ENCODE measurements at regions not wholly inside any gene's neighbourhood (a gene's known extent, or its start where the extent isn't known, plus 50 kb on each side); places are given as distances from the start of the nearest gene placed in this dataset.

DNA sequence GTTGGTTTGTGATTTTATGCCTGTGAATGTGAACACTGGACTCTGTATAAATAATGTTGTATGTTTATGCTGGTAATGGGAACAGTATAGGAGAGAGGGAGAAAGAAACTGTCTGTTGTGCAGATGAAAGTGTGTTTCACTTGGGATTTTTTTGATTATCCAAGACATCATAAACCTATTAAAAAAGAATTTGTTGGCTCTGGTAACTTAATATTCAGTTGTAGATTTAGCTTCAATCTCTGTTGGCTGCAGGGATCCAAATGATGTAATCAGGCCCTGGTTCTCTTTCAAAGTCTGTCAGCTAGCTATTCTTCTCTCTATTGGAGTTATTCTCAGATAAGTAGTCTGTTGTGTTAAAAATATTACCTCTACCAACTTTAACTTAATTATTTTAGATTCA is 168.8 kb upstream of the RHOBTB1 start:
- H3K27ac ChIP-seq: no peak overlapping the region
- H3K27me3 ChIP-seq (replicated peaks): no peaks in the 10 kb centered on the region
- no peaks in the 10 kb centered on the region for H3K36me3 ChIP-seq (replicated peaks)
- TF ChIP-seq, protein P1, sequence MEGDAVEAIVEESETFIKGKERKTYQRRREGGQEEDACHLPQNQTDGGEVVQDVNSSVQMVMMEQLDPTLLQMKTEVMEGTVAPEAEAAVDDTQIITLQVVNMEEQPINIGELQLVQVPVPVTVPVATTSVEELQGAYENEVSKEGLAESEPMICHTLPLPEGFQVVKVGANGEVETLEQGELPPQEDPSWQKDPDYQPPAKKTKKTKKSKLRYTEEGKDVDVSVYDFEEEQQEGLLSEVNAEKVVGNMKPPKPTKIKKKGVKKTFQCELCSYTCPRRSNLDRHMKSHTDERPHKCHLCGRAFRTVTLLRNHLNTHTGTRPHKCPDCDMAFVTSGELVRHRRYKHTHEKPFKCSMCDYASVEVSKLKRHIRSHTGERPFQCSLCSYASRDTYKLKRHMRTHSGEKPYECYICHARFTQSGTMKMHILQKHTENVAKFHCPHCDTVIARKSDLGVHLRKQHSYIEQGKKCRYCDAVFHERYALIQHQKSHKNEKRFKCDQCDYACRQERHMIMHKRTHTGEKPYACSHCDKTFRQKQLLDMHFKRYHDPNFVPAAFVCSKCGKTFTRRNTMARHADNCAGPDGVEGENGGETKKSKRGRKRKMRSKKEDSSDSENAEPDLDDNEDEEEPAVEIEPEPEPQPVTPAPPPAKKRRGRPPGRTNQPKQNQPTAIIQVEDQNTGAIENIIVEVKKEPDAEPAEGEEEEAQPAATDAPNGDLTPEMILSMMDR (IDR thresholded peaks at IDR 0.05; ENCODE audit: low read depth, low read length, missing control alignments): no peak
- no peak for DNase-seq
- in situ Hi-C loops (cut with HindIII; ENCODE audit: low pct_ligation_motif_present, low sequenced_read_pairs): no loop called here
- no peak overlapping the region for H3K4me3 ChIP-seq (ENCODE audit: low read depth, low read length)

DNA sequence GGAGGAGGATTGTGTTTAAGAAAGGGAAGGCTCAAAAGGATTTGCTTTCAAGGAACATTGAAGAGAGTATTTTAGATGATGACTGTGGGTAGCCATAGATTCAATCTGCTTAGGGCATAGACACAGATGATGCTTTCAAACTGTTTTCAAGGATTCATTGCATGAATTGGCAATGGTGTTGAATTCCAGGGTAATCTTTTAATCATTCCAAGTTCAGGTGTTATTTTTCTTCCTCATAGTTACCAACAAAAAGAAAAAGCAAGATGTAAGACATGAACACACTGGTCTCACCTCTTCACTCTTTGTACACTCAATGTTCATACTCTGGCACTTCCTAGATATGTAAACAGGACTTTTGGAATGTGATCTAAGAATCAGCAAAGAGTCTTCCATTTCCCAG is 167.0 kb upstream of the RHOBTB1 start:
- TF ChIP-seq, protein P1 (IDR thresholded peaks at IDR 0.05; ENCODE audit: low read depth, low read length, missing control alignments): no peak
- Histone ChIP-seq H3K4me3 (ENCODE audit: low read depth, low read length) (no peak overlapping the region), H3K27me3 (replicated peaks) (no peaks in the 10 kb centered on the region), H3K36me3 (replicated peaks) (no peaks in the 10 kb centered on the region), H3K27ac (peak overlapping the region; percentile 25)
- peak; percentile 6 for DNase-seq
- in situ Hi-C loops (cut with HindIII; ENCODE audit: low pct_ligation_motif_present, low sequenced_read_pairs): no loop called here

- peak overlapping the region; percentile 51 for H3K27ac ChIP-seq
- in situ Hi-C loops (cut with HindIII; ENCODE audit: low pct_ligation_motif_present, low sequenced_read_pairs): no loop called here
- no peaks in the 10 kb centered on the region for H3K36me3 ChIP-seq (replicated peaks)
- no peak overlapping the region for H3K4me3 ChIP-seq (ENCODE audit: low read depth, low read length)
- TF ChIP-seq, protein P1 (IDR thresholded peaks at IDR 0.05; ENCODE audit: low read depth, low read length, missing control alignments): no peak
- no peaks in the 10 kb centered on the region for H3K27me3 ChIP-seq (replicated peaks)
- DNase-seq: peak; percentile 2
These were observed 166.3 kb upstream of the RHOBTB1 start for GRCh38 chr10:61110188-61110844.

DNA sequence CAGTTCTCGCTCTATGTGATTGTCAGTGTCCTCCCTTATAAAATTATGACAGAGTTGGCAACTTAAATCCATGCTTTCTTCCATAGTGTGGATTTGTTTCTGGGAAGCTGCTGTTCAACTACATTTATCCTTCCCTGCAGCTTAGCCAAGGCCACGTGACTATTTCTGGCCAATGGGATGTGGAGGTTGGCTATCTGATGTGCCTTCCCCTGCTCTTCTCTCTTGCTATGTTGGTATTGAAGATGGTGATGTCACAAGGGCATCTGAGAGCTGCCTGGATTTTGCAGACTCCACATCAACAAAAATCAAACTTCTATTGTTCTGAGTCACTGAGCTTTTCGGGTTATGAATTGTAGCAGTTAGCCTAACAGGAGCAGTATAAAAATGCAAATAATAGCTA is 164.9 kb upstream of the RHOBTB1 start:
- DNase-seq: peak; percentile 19
- in situ Hi-C loops (cut with HindIII; ENCODE audit: low pct_ligation_motif_present, low sequenced_read_pairs): no loop called here

DNA sequence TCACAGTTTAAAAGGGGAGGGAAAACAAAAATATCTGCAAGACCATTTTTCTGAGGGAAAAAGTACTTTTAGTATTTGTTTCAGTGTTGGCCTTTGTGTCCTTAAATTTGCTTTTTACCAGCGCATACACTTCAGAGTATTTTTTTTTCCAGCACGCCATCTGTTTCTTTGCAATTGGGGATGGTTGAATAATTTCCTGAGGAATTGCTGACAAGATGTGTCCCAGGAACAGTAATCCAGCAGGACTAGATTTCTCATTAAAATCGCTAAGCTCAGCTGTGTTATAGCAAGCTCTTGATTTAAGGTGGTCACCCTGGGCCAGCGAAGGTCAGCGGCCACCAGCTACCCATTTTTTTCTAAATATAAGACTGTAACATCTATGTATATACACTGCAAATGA is 156.9 kb upstream of the RHOBTB1 start:
- H3K27me3 ChIP-seq (replicated peaks): no peaks in the 10 kb centered on the region
- no peaks in the 10 kb centered on the region for H3K36me3 ChIP-seq (replicated peaks)
- in situ Hi-C loops (cut with HindIII; ENCODE audit: low pct_ligation_motif_present, low sequenced_read_pairs): no loop called here
- H3K4me3 ChIP-seq (ENCODE audit: low read depth, low read length): no peak overlapping the region
- DNase-seq: no peak
- TF ChIP-seq, protein P1 (IDR thresholded peaks at IDR 0.05; ENCODE audit: low read depth, low read length, missing control alignments): no peak
- no peak overlapping the region for H3K27ac ChIP-seq

More for the DNA sequence above, 164.9 kb upstream of the RHOBTB1 start:
- no peak overlapping the region for H3K27ac ChIP-seq
- TF ChIP-seq, protein P1 (IDR thresholded peaks at IDR 0.05; ENCODE audit: low read depth, low read length, missing control alignments): no peak
- no peak overlapping the region for H3K4me3 ChIP-seq (ENCODE audit: low read depth, low read length)
- H3K27me3 ChIP-seq (replicated peaks): no peaks in the 10 kb centered on the region
- no peaks in the 10 kb centered on the region for H3K36me3 ChIP-seq (replicated peaks)

DNA sequence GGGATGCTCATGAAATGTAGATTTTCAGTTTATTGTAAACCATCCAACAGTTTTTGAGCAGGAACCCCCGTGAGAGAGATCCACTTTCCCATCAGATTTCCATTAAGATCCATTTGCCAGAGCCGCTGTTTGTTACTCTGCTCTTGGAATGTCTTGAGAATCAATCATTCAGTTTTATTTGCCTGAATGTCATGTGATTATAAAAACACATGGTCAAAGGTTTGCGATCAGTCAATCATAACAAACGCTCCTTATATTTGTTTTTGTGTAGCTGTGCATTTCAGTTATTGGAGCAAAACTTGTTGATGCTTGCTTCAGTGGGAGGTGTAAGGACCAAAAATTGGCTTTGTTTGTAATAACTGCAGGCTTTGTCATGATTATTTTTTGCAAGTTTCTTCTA is 155.8 kb upstream of the RHOBTB1 start:
- H3K27ac ChIP-seq: no peak overlapping the region
- TF ChIP-seq, protein P1 (IDR thresholded peaks at IDR 0.05; ENCODE audit: low read depth, low read length, missing control alignments): no peak
- DNase-seq: no peak
- no peaks in the 10 kb centered on the region for H3K27me3 ChIP-seq (replicated peaks)
- no peaks in the 10 kb centered on the region for H3K36me3 ChIP-seq (replicated peaks)
- H3K4me3 ChIP-seq (ENCODE audit: low read depth, low read length): no peak overlapping the region
- in situ Hi-C loops (cut with HindIII; ENCODE audit: low pct_ligation_motif_present, low sequenced_read_pairs): no loop called here
